MM.1S (cell line): ENCODE measurements at regions not wholly inside any gene's neighbourhood (a gene's known extent, or its start where the extent isn't known, plus 50 kb on each side); places are given as distances from the start of the nearest gene placed in this dataset.

Experiments
- CTCF ChIP-seq: fragments of 300-600 bp; sonication (generic); IDR thresholded peaks from 2 replicates; pipeline ENCODE4 v1.5.1; 2016; ENCODE audit warnings: antibody characterized with exemption, low read length, mixed read lengths
- EZH2 ChIP-seq: fragments of 300-600 bp; sonication (generic); optimal IDR thresholded peaks from 2 replicates; pipeline ENCODE3; 2017; ENCODE audit warnings: low read depth, mild to moderate bottlenecking, antibody characterized with exemption, low read length, mixed read lengths
- EZH2phosphoT487 ChIP-seq: fragments of 300-600 bp; sonication (generic); IDR thresholded peaks from 2 replicates; pipeline ENCODE4 v1.6.1; 2018; ENCODE audit warnings: antibody characterized with exemption, low read length

- TF ChIP-seq EZH2 (no peak), CTCF (no peak), EZH2phosphoT487 (no peak)
Observed at GRCh38 chr3:18885612-18886011, 262.7 kb upstream of the KCNH8 start.
